ENCODE measurements at regions not wholly inside any gene's neighbourhood (a gene's known extent, or its start where the extent isn't known, plus 50 kb on each side); places are given as distances from the start of the nearest gene placed in this dataset.

DNA sequence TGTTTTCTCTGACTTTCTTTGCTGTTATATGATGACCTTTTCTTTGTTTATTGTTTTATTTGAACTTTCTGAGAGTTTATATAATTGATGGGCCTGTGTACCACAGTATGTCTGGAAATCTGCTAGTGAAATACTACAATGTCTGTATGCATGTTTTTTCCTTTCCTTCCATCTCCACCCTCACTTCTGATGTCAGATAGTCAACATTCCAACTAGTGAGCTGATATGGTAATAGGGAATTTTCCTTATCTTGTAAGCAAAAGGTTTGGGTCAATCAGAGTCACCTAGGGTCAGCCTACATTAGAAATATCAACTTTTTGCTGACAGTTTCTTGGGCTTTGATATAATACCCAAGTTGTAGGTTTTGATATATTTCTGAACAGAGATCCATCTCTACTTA, 103.2 kb downstream of the MAT2B start:
- TF ChIP-seq, protein P1, sequence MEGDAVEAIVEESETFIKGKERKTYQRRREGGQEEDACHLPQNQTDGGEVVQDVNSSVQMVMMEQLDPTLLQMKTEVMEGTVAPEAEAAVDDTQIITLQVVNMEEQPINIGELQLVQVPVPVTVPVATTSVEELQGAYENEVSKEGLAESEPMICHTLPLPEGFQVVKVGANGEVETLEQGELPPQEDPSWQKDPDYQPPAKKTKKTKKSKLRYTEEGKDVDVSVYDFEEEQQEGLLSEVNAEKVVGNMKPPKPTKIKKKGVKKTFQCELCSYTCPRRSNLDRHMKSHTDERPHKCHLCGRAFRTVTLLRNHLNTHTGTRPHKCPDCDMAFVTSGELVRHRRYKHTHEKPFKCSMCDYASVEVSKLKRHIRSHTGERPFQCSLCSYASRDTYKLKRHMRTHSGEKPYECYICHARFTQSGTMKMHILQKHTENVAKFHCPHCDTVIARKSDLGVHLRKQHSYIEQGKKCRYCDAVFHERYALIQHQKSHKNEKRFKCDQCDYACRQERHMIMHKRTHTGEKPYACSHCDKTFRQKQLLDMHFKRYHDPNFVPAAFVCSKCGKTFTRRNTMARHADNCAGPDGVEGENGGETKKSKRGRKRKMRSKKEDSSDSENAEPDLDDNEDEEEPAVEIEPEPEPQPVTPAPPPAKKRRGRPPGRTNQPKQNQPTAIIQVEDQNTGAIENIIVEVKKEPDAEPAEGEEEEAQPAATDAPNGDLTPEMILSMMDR (IDR thresholded peaks at IDR 0.05), result no peak
- no peak for TF ChIP-seq ZFX (IDR thresholded peaks at IDR 0.05; ENCODE audit: borderline replicate concordance)
- H3K27ac ChIP-seq, result no peak overlapping the region

DNA sequence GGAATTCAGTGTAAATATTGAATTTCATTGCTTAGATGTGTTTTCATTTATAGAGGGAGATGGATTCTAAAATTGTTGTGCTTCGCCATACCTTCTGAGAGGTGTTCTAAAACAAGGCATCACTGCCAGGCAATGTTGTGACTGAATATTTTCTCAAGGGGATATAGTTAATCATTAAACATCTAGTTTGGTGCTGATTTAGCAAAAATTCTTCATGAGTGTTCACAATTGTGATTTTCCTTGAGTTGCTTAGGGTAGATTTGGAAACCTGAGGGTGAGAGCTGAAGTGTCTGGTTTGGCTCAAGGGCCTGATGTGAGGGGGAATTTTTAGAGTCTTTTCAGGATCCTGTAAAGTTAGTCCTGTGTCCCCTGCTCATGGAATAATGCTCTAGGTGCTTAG, 104.5 kb downstream of the MAT2B start:
- TF ChIP-seq, protein P1 (IDR thresholded peaks at IDR 0.05), result no peak
- TF ChIP-seq ZFX (IDR thresholded peaks at IDR 0.05; ENCODE audit: borderline replicate concordance), result no peak
- no peak overlapping the region for H3K27ac ChIP-seq

DNA sequence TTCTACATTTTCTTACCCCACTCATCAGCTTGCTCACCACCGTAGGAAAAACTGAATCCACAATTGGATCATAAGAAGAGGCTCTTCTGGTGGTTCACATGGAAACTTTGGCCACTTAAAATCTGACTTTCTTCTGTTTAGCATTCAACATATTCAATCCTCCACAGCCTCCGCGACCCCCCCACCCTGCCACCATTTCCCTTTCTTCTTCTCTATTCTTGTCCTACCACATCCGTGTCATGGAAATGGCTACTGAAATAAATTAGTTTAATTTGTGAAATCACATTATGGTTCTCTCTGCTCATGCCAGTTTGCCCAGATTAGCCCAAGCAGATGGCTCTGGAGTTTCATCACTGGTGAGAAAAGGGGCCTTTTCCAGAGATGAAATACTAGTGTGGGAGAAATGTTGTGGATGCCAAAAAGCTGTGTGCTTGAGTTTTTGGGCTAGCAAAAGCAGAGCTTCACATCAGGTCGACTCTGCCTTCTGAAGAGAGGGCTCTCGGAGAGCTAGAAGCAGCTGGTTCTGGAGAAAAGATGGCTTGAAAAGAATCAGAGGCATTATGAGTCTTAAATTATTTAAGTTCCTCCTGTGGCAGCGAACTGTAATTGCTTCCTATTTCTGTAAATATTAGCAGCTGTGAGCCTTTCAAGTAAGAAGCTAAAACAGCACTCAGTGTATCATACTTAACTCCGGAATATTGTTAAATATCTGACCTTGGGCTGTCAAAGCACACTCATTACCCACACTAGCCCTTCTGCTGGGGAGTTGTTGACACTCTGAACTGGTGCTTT, 107.1 kb downstream of the MAT2B start:
- TF ChIP-seq ZFX (IDR thresholded peaks at IDR 0.05; ENCODE audit: borderline replicate concordance), result no peak
- TF ChIP-seq, protein P1 (IDR thresholded peaks at IDR 0.05), result no peak
- H3K27ac ChIP-seq, result no peak overlapping the region

DNA sequence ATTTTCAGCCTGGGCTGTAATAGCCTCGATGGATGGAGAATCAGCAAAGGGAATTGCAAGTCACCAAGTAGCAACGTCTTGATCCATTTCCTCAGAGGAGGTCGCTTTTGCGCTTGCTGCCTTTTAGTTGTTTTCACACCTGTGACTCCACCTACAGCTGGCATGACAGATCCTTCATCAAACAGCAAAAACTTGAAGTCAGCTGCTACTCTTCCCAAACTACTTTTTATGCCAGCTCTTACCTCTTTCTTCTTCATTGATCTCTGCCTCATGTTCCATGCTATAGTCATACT, 107.7 kb downstream of the MAT2B start:
- H3K27ac ChIP-seq, result no peak overlapping the region
- TF ChIP-seq ZFX (IDR thresholded peaks at IDR 0.05; ENCODE audit: borderline replicate concordance), result no peak
- TF ChIP-seq, protein P1 (IDR thresholded peaks at IDR 0.05), result no peak

DNA sequence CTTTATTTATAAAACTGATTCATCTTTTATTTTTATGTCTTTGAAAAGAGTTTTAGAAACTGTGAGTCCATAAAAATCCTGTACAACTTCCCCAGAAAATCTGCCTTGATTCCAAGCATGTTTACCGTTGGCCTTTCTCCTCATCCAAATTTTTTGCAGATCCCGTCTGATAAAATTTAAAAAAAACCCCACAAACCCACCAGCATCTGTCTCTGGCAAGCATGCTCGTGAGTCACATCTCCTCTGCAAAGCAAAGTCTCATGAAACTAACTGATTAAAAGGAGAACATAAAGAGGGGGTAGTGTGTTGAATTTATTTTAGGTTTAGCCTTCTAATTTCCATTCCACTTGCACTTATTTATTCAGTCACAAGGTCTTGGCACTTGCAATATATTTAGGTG, 109.4 kb downstream of the MAT2B start:
- no peak overlapping the region for H3K27ac ChIP-seq
- TF ChIP-seq, protein P1 (IDR thresholded peaks at IDR 0.05), result no peak
- TF ChIP-seq ZFX (IDR thresholded peaks at IDR 0.05; ENCODE audit: borderline replicate concordance), result no peak

DNA sequence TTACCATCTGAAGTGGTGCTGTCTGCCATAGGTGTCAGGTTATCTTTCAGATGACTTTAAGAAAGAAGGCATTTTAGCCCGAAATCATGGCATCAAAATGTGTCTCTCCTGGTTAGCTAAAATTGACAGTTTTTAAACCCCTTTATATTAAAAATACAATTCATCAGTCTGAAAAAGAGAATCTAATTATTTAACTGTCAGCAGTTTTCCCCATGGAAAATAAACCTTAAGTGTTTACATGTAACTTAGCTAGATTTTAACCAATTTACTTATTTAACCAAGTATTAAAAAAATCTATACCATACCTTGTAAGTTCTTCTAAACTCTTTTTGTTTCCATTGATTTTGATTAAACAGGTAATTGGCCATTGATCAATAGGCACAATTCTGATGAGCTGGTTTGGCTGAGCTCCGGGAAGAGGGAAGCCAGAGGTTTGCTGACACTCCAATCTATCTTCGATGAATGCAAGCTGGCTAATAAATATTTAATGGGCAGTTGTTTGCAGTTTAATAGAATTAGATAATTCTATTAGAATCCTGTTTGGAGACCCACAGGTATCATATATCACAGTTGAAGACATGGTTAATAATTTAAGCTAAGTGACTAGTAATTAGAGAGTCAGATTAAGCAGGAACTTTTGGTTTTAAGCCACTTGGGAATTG, 114.0 kb downstream of the MAT2B start:
- TF ChIP-seq, protein P1 (IDR thresholded peaks at IDR 0.05), result no peak
- TF ChIP-seq ZFX (IDR thresholded peaks at IDR 0.05; ENCODE audit: borderline replicate concordance), result no peak
- H3K27ac ChIP-seq, result no peak overlapping the region

DNA sequence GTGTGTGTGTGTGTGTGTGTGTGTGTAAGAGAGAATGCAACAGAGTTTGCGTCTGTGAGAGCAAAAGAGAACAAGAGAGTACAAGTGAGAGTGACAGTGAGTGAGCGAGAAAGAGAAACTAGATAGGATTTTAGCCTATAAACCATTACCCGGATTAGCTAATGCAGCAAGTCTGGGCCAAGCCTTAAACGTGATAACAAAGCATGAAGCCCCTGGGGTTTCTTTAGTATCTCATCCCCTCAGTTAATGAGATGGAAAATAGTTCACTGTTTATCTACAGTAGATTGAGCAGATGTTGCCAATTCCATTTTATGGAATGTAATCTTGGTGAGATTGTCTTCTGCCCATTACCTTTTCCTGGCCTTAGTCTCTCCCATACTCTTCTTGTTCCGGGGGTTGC, 114.5 kb downstream of the MAT2B start:
- TF ChIP-seq, protein P1 (IDR thresholded peaks at IDR 0.05), result no peak
- no peak overlapping the region for H3K27ac ChIP-seq
